H1 (cell line): ENCODE measurements at regions not wholly inside any gene's neighbourhood (a gene's known extent, or its start where the extent isn't known, plus 50 kb on each side); places are given as distances from the start of the nearest gene placed in this dataset.

Source experiments
- CTCF ChIA-PET: fragments of 300-600 bp; sonication (Branson Sonifier 250); formaldehyde crosslinking; loops from one replicate; lab custom pipeline; 2021; ENCODE audit not compliant: partially characterized antibody; lab: Charles Lee
- POLR2A ChIA-PET: fragments of 300-600 bp; sonication (Branson Sonifier 250); formaldehyde crosslinking; loops from one replicate; lab custom pipeline; 2021; ENCODE audit warnings: inconsistent platforms; ENCODE audit not compliant: partially characterized antibody; lab: Charles Lee
- DNase-seq, 2 experiments: peaks; one replicate each; pipeline versions ENCODE4 v3.0.0 to v3.0.0-alpha.2; 2010 to 2022; ENCODE audit warnings: low spot score in 2 of 2, low read depth in 1 of 2, mixed read lengths in 1 of 2
- FAIRE-seq: peaks from 2 replicates; lab custom pipeline; 2011; peaks lifted over from hg19 to GRCh38; lab: Jason Lieb, UNC
- H2AFZ ChIP-seq: 2 replicates; pipeline ENCODE4 v1.8.1; 2012; ENCODE audit warnings: low read length, inconsistent platforms
- H2AK5ac ChIP-seq: 2 replicates; pipeline ENCODE4 v1.6.1; 2013; ENCODE audit warnings: low read depth, low read length
- H2BK120ac ChIP-seq: replicated peaks from 2 replicates; pipeline ENCODE3; 2013; ENCODE audit warnings: low read depth, low read length, inconsistent platforms
- H2BK12ac ChIP-seq: 2 replicates; pipeline ENCODE4 v1.6.1; 2013; ENCODE audit warnings: low read depth, low read length
- H2BK15ac ChIP-seq: 2 replicates; pipeline ENCODE4 v1.6.1; 2013; ENCODE audit warnings: low read length
- H2BK20ac ChIP-seq: 2 replicates; pipeline ENCODE4 v1.6.1; 2013; ENCODE audit warnings: low read length
- H2BK5ac ChIP-seq: 2 replicates; pipeline ENCODE4 v1.6.1; 2013; ENCODE audit warnings: low read depth, low read length
- H3K14ac ChIP-seq: 2 replicates; pipeline ENCODE4 v1.6.1; 2013; ENCODE audit warnings: inconsistent platforms; ENCODE audit not compliant: insufficient read length
- H3K18ac ChIP-seq: 2 replicates; pipeline ENCODE4 v1.6.1; 2013; ENCODE audit warnings: low read length; ENCODE audit errors: extremely low read depth
- H3K23ac ChIP-seq: 2 replicates; pipeline ENCODE4 v1.6.1; 2013; ENCODE audit warnings: inconsistent platforms; ENCODE audit not compliant: insufficient read length
- H3K23me2 ChIP-seq: 2 replicates; pipeline ENCODE4 v1.6.1; 2013; ENCODE audit warnings: low read depth, low read length
- H3K27ac ChIP-seq: 2 replicates; pipeline ENCODE4 v1.6.1; 2011; ENCODE audit warnings: low read depth, low read length, inconsistent platforms
- H3K27me3 ChIP-seq, 4 experiments: replicated peaks in 1 of 4; 1 replicate in 1 of 4; 2 replicates in 3 of 4; pipeline versions ENCODE4 v1.6.1 to v1.8.1; 2011 to 2013; ENCODE audit warnings: low read length in 3 of 4, mild to moderate bottlenecking in 3 of 4, inconsistent platforms in 2 of 4, mixed read lengths in 2 of 4, moderate library complexity in 1 of 4; ENCODE audit not compliant: control insufficient read depth in 3 of 4, insufficient read depth in 3 of 4; ENCODE audit errors: extremely low read depth in 1 of 4
- H3K36me3 ChIP-seq, 4 experiments: 2 replicates each; pipeline versions ENCODE4 v1.6.1 to v1.8.1; 2011 to 2013; ENCODE audit warnings: mild to moderate bottlenecking in 4 of 4, low read length in 3 of 4, moderate library complexity in 2 of 4, control low read depth in 1 of 4, inconsistent platforms in 1 of 4; ENCODE audit not compliant: insufficient read depth in 4 of 4, control insufficient read depth in 2 of 4
- H3K4ac ChIP-seq: replicated peaks from 2 replicates; pipeline ENCODE3; 2013; ENCODE audit warnings: low read length, low read depth, mixed read lengths, inconsistent platforms; ENCODE audit not compliant: insufficient read length
- H3K4me1 ChIP-seq, 4 experiments: replicated peaks in 1 of 4; 1 replicate in 1 of 4; 2 replicates in 3 of 4; pipeline versions ENCODE4 v1.6.1 to v1.8.1; 2011 to 2013; ENCODE audit warnings: low read length in 3 of 4, inconsistent platforms in 2 of 4, mixed read lengths in 1 of 4; ENCODE audit not compliant: insufficient read depth in 4 of 4, control insufficient read depth in 3 of 4
- H3K4me2 ChIP-seq, 2 experiments: 2 replicates each; pipeline versions ENCODE4 v1.6.1 to v1.8.1; 2011 to 2013; ENCODE audit warnings: low read depth in 2 of 2, low read length in 2 of 2, control low read depth in 1 of 2, inconsistent platforms in 1 of 2, mild to moderate bottlenecking in 1 of 2; ENCODE audit not compliant: insufficient read depth in 1 of 2
- H3K4me3 ChIP-seq, 4 experiments: fragments of 200-600, 300-600 bp in 1 of 4; sonication (generic), shearing (Covaris generic), sonication (Bioruptor Twin) in 1 of 4; 2 replicates each; pipeline versions ENCODE4 v1.5.1 to v1.8.1; 2011 to 2016; ENCODE audit warnings: low read length in 4 of 4, low read depth in 3 of 4, control low read depth in 2 of 4, inconsistent platforms in 2 of 4, mild to moderate bottlenecking in 2 of 4, mixed read lengths in 1 of 4, moderate library complexity in 1 of 4; ENCODE audit not compliant: insufficient read depth in 2 of 4; ENCODE audit errors: extremely low read depth in 1 of 4
- H3K56ac ChIP-seq: replicated peaks from 2 replicates; pipeline ENCODE3; 2013; ENCODE audit warnings: low read depth, mild to moderate bottlenecking, mixed read lengths, low read length, inconsistent platforms; ENCODE audit not compliant: insufficient read length
- H3K79me1 ChIP-seq: 2 replicates; pipeline ENCODE4 v1.6.1; 2013; ENCODE audit warnings: low read depth, low read length, control low read depth
- H3K79me2 ChIP-seq, 2 experiments: 2 replicates each; pipeline versions ENCODE4 v1.6.1 to v1.8.1; 2012 to 2013; ENCODE audit warnings: low read length in 2 of 2, mild to moderate bottlenecking in 2 of 2, inconsistent platforms in 1 of 2; ENCODE audit not compliant: insufficient read depth in 2 of 2, control insufficient read depth in 1 of 2
- H3K9ac ChIP-seq, 4 experiments: replicated peaks in 1 of 4; 1 replicate in 1 of 4; 2 replicates in 3 of 4; pipeline versions ENCODE4 v1.6.1 to v1.8.1; 2011 to 2013; ENCODE audit warnings: low read depth in 3 of 4, low read length in 3 of 4, control low read depth in 2 of 4, mild to moderate bottlenecking in 2 of 4, moderate library complexity in 2 of 4, inconsistent platforms in 1 of 4; ENCODE audit errors: extremely low read depth in 1 of 4
- H3K9me3 ChIP-seq, 2 experiments: 2 replicates each; pipeline versions ENCODE4 v1.6.1 to v1.8.1; 2012 to 2013; ENCODE audit warnings: mild to moderate bottlenecking in 2 of 2, moderate library complexity in 2 of 2, control low read depth in 1 of 2, inconsistent platforms in 1 of 2, low read depth in 1 of 2, low read length in 1 of 2, mixed read lengths in 1 of 2; ENCODE audit not compliant: insufficient read depth in 2 of 2
- H4K20me1 ChIP-seq, 2 experiments: replicated peaks in 1 of 2; 2 replicates each; pipeline versions ENCODE3 to v1.8.1; 2011 to 2013; ENCODE audit warnings: inconsistent platforms in 2 of 2, low read length in 2 of 2, mild to moderate bottlenecking in 1 of 2; ENCODE audit not compliant: insufficient read depth in 2 of 2, control insufficient read depth in 1 of 2
- H4K5ac ChIP-seq: 2 replicates; pipeline ENCODE4 v1.6.1; 2013; ENCODE audit warnings: low read length, low read depth, mixed read lengths, inconsistent platforms; ENCODE audit not compliant: insufficient read length
- H4K8ac ChIP-seq: 2 replicates; pipeline ENCODE4 v1.8.0; 2013; ENCODE audit warnings: mild to moderate bottlenecking, moderate library complexity, low read length, inconsistent platforms; ENCODE audit not compliant: insufficient read depth; ENCODE audit errors: extremely low read depth
- H4K91ac ChIP-seq: replicated peaks from 2 replicates; pipeline ENCODE3; 2013; ENCODE audit warnings: low read length, mixed read lengths, inconsistent platforms; ENCODE audit not compliant: insufficient read length
- ATF2 ChIP-seq: IDR thresholded peaks from 2 replicates; pipeline ENCODE4 v1.6.1; 2012; ENCODE audit warnings: low read length, inconsistent platforms
- CBX8 ChIP-seq: fragments of 300-800, 300-1000 bp; sonication (generic); IDR thresholded peaks from 2 replicates; pipeline ENCODE4 v1.7.1; 2016; ENCODE audit warnings: low read depth, low read length, borderline replicate concordance
- EGR1 ChIP-seq: IDR thresholded peaks from 2 replicates; pipeline ENCODE4 v1.6.1; 2011; ENCODE audit warnings: low read depth, low read length, borderline replicate concordance
- GABPA ChIP-seq: IDR thresholded peaks from 2 replicates; pipeline ENCODE4 v1.6.1; 2011; ENCODE audit warnings: mild to moderate bottlenecking, low read length, moderate library complexity, borderline replicate concordance; ENCODE audit not compliant: insufficient read depth
- HDAC2 ChIP-seq, 2 experiments: fragments of 300-600 bp in 1 of 2; sonication (generic) in 1 of 2; IDR thresholded peaks; 2 replicates each; pipeline ENCODE4 v1.6.1; 2011 to 2012; ENCODE audit warnings: low read depth in 2 of 2, low read length in 2 of 2, mild to moderate bottlenecking in 2 of 2, moderate library complexity in 2 of 2, borderline replicate concordance in 1 of 2, inconsistent platforms in 1 of 2
- POLR2AphosphoS5 ChIP-seq: IDR thresholded peaks from 2 replicates; pipeline ENCODE4 v1.6.1; 2011; ENCODE audit warnings: low read depth, low read length
- POU5F1 ChIP-seq: IDR thresholded peaks from 2 replicates; pipeline ENCODE4 v1.6.1; 2011; ENCODE audit warnings: low read depth, mild to moderate bottlenecking, low read length, moderate library complexity
- SIN3A ChIP-seq, 2 experiments: IDR thresholded peaks in 1 of 2; conservative IDR thresholded peaks in 1 of 2; 2 replicates each; pipeline ENCODE4 v1.6.1; 2011 to 2012; ENCODE audit warnings: low read length in 2 of 2, improper control_type of control experiment in 1 of 2, low read depth in 1 of 2, mild to moderate bottlenecking in 1 of 2
- TF ChIP-seq, protein P1 (sequence below): IDR thresholded peaks from 2 replicates; pipeline ENCODE4 v1.6.1; 2011; ENCODE audit warnings: low read depth, mild to moderate bottlenecking, low read length; ENCODE audit not compliant: insufficient read depth

- no peak for TF ChIP-seq EGR1
- no peak for TF ChIP-seq POU5F1
- no peak for TF ChIP-seq ATF2
- TF ChIP-seq SIN3A (conservative IDR thresholded peaks at IDR 0.05 in 1 of 2, IDR thresholded peaks at IDR 0.05 in 1 of 2; ENCODE audit: low read depth in 1 of 2, low read length in 2 of 2), result no peak
- TF ChIP-seq POLR2AphosphoS5, result no peak
- no peak for TF ChIP-seq HDAC2 (IDR thresholded peaks at IDR 0.05; ENCODE audit: borderline replicate concordance in 1 of 2, low read depth in 2 of 2, low read length in 2 of 2)
- TF ChIP-seq CBX8, result no peak
- TF ChIP-seq GABPA, result no peak
- TF ChIP-seq, protein P1, sequence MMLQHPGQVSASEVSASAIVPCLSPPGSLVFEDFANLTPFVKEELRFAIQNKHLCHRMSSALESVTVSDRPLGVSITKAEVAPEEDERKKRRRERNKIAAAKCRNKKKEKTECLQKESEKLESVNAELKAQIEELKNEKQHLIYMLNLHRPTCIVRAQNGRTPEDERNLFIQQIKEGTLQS, result no peak
- H3K14ac ChIP-seq, result no peak overlapping the region
- H4K91ac ChIP-seq, result no peak overlapping the region
- DNase-seq (no peak), FAIRE-seq (no peak)
- H2BK15ac ChIP-seq, result no peak overlapping the region
- no peaks in the 10 kb centered on the region for H3K4me1 ChIP-seq
- no peaks in the 10 kb centered on the region for H3K23me2 ChIP-seq
- POLR2A ChIA-PET, result no interaction called here
- CTCF ChIA-PET, result no interaction called here
- H3K27me3 ChIP-seq, result no peaks in the 10 kb centered on the region
- H3K79me2 ChIP-seq, result no peaks in the 10 kb centered on the region
- no peak overlapping the region for H3K56ac ChIP-seq
- H4K8ac ChIP-seq, result no peak overlapping the region
- no peaks in the 10 kb centered on the region for H3K36me3 ChIP-seq
- H2AK5ac ChIP-seq, result no peak overlapping the region
- no peak overlapping the region for H2BK5ac ChIP-seq
- H3K4me2 ChIP-seq, result no peak overlapping the region
- H3K27ac ChIP-seq, result no peak overlapping the region
- H4K5ac ChIP-seq, result no peak overlapping the region
- no peak overlapping the region for H3K4ac ChIP-seq
- no peak overlapping the region for H2BK12ac ChIP-seq
- H3K79me1 ChIP-seq, result no peaks in the 10 kb centered on the region
- no peaks in the 10 kb centered on the region for H3K9me3 ChIP-seq
- H2AFZ ChIP-seq, result no peak overlapping the region
- no peak overlapping the region for H3K9ac ChIP-seq
- H2BK120ac ChIP-seq, result no peak overlapping the region
- H3K18ac ChIP-seq, result no peak overlapping the region
- no peaks in the 10 kb centered on the region for H4K20me1 ChIP-seq
- H3K4me3 ChIP-seq, result no peak overlapping the region
- H2BK20ac ChIP-seq, result no peak overlapping the region
- H3K23ac ChIP-seq, result no peak overlapping the region
Measured at GRCh38 chr5:17440766-17441165, 57.3 kb upstream of the TAF11L2 start.
